T-helper 1 cell (primary cell): ENCODE measurements at regions not wholly inside any gene's neighbourhood (a gene's known extent, or its start where the extent isn't known, plus 50 kb on each side); places are given as distances from the start of the nearest gene placed in this dataset.
"Not testable (repeated sequence)": the region's sequence is repeated elsewhere in the genome, so short reads cannot be mapped to it uniquely, and the experiment has no call there.

Experiments
- DNase-seq, 5 donors: peaks; one replicate each; pipeline ENCODE4 v3.0.0-alpha.2; 2012 to 2020

DNA sequence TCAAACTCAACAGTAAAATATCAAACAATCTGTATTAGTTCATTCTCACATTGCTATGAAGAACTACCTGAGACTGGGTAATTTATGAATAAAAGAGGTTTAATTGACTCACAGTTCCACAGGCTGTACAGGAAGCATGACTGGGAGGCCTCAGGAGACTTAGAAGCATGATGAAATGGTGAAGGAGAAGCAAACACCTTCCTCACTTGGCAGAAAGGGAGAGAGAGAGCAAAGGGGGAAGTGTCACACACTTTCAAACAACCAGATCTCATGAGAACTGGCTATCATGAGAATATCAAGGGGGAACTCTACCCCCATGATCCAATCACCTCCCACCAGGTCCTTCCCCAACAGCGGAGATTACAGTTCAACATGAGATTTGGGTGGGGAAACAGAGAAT lies 198.5 kb upstream of the CRIM1 start:
- not testable (repeated sequence) for DNase-seq

DNA sequence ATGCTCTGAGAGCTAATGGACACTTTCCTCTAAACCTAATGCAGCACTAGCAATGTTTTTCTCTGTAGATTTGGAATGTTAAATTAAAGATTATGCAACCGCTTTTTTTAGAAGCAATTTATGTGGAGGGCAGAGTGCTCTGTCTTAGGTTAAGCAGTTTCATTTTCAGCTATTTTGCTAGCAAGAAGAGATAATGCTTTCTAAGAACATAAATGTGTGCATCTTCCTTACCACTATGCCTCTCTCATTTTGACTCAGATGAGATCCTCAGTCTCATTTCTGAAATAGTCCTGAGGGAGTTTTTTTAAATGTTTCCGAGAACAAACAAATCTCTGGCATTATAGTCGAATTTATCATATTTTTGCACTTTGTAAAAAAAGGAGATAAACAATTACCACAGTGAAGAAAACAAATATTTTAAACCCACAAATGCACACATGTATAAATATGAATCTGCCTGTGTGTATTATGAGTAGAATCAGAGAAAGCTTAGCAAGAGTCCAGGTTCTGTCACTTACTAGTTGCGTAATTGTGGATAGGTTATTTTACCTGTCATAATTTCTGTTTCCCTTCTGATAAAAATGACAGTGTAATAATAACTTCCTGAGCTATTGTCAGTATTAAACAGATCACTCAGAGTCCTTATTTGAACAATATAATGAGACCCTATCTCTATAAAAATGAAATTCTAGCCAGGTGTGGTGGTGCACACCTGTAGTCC lies 207.7 kb upstream of the CRIM1 start:
- peak in 1 of 5 donors; percentile 81 for DNase-seq

DNA sequence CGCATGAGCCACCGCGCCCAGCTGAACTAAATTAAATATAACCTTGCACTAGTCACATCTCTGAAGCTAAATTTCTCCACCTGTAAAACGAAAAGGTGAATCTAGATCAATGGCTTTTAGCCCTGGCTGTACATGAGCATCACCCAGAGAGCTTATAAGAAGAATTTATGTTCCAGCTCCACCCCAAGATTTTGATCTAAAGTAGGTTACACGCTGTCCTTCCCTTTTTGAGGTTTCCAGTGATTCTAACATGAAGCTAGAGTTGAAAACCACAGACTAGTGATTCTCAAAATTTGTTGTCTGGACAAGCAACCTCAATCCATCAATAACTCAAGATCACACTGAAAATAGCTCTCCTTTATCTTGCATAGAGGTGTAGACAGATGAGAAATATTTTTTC lies 208.8 kb upstream of the CRIM1 start:
- DNase-seq, result peak in 1 of 5 donors; percentile 61

DNA sequence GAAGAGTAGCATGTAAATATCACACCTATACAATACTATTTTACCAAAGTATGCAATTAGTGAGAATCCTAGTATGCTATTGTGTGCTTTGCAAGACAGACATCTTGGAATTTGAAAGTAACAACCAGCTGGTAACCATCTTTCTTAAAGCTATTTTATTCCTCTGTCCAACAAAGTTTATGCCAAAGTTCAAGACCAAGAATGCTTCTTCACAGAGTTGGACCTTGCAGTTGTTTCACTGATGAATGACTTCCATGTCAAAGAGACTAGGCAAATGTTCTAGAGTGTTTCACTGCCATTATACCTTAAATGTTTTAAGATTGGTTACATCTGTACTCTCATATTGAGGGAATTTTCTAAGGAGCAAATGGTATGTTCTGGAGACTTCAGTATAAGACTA lies 215.2 kb upstream of the CRIM1 start:
- DNase-seq, result no peak

DNA sequence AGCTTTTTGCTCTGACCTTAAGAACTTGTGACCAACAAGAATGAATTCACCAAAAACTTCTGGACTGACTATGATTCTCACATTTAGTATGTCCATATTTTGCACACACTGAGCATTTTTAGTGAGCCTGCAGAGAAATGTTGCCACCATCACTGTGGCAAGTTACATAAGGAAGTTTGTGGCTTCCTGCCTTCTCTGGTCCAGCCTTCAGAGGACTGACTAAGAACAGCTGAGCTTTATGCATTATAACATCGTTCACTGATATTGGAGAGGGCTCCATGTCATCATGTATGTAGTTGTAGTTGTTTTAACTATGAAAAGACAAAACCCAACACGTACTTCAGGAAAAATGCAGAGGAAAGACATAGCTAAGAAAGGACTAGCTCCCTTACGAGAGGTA lies 218.0 kb upstream of the CRIM1 start:
- DNase-seq, result peak in 1 of 5 donors; percentile 44

DNA sequence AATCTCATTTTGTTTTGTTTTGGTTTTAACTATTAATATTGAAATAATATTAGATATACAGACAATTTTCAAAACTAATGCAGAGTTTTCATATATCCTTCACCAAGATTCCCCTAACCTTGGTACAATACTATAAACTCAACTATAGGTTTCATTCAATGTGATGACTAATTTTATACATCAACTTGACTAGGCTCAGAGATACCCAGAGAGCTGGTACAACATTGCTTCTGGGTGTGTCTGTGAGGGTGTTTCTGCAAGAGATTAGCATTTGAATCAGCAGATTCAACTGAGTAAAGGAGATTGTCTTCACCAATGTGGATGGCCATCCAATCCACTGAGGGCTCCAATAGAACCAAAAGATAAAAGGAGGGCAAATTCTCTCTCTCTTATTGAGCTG lies 221.3 kb upstream of the CRIM1 start:
- DNase-seq, result no peak

DNA sequence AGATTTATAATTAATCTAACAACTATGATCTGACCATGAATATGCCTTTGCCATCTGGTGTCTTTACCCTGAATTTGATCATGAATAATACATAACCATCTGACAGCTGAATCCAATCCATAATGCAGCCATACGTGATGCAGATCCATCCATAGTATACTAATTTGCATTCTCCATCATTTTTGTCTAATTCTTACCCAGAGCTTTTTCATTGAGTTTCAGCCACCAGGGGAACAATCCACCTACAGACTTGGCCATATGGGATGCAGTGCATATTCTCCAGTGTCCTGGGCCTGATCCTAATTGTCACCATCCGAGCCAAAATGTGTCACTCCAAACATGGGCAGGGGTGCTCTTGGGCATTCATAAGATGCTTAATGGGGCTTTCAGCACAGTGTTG lies 227.2 kb upstream of the CRIM1 start:
- DNase-seq, result no peak

DNA sequence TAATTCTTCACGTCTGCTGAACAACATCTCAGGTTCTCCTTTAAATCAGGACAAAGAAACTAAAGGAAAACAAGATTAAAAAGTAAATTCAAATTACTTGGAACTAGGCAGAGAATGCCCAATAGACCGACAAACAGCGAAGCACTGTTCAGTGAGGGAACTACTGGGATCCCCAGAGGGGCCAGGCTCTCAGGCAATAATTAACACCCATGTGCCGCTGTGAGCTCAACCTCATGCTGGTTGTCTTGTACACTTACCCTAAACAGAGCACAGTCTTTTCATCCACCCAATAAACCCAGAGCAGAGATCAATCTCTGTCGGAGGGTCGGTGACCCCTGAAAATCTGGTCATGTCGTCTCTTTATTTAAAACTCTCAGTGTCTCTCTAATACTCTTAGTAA lies 229.9 kb upstream of the CRIM1 start:
- DNase-seq, result no peak

DNA sequence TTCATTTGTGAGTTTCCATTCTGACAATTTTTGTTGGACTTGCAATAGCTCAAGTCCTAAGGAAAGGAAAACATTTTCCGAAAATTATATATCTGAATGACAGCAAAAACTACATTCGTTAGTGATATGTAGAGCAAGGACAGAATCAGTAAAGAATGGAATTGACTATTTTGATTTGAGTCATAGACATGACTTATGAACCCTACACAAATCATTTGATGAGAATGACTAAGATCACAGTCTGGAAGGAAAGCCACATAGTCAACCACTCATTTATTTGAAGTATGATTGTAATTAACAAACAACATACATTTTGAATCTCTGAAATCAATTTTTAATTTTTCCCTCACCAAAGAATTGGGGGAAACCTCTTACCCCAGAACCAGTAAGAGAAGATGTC lies 231.6 kb upstream of the CRIM1 start:
- peak in 1 of 5 donors; percentile 15 for DNase-seq

DNA sequence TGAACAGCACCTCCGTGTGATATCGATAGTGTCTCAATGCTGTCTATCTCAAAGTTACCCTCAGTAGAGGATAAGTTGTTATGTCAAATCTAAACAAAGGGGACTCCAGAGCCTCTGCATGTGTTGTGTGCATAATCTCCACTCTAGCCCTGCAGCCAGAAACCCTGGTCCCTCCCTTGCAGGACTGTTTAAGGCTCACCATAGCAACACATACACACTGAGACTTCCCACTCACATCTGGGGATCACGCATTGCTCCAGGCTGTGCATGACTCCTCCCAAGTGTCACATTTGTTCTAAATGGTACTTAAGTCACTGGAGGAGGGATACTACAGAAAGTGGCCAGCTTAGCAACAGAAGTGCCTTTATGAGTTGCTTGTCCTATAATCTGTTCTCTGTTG lies 258.6 kb upstream of the CRIM1 start:
- no peak for DNase-seq

DNA sequence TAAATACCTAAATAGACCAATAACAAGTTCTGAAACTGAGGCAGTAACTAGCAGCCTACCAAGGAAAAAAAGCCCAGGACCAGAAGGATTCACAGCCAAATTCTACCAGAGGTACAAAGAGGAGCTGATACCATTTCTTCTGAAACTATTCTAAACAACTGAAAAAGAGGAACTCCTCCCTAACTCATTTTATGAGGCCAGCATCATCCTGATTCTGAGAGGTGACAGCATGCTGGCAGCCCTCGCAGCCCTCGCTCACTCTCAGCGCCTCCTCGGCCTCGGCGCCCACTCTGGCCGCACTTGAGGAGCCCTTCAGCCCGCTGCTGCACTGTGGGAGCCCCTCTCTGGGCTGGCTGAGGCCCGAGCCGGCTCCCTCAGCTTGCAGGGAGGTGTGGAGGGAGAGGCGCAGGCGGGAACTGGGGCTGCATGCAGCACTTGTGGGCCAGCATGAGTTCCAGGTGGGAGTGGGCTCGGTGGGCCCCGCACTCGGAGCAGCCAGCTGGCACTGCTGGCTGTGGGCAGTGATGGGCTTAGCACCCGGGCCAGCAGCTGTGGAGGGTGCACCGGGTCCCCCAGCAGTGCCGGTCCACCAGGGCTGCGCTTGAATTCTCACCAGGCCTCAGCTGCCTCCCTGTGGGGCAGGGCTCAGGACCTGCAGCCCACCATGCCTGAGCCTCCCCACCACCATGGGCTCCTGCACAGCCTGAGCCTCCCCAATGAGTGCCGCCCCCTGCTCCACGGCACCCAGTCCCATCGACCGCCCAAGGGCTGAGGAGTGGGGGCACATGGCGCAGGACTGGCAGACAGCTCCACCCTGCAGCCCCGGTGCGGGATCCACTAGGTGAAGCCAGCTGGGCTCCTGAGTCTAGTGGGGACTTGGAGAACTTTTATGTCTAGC lies 263.5 kb upstream of the CRIM1 start:
- not testable (repeated sequence) for DNase-seq

DNA sequence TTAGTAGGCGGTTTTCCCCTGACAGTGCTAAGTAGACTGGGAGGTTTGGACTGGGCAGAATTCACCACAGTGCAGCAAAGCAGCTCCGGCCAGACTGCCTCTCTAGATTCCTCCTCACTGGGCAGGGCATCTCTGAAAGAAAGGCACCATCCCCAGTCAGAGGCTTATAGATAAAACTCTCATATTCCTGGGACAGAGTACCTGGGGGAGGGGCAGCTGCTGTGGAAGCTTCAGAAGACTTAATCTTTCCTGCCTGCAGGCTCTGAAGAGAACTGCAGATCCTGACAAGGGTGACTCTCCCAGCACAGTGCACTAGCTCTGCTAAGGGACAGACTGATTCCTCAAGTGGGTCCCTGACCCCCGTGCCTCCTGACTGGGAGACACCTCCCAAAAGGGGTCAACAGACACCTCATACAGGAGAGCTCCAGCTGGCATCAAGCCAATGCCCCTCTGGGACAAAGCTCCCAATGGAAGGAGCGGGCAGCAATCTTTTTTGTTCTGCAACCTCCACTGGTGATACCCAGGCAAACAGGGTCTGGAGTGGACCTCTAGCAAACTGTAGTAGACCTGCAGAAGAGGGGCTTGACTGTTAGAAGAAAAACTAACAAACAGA lies 266.8 kb upstream of the CRIM1 start:
- no peak for DNase-seq

DNA sequence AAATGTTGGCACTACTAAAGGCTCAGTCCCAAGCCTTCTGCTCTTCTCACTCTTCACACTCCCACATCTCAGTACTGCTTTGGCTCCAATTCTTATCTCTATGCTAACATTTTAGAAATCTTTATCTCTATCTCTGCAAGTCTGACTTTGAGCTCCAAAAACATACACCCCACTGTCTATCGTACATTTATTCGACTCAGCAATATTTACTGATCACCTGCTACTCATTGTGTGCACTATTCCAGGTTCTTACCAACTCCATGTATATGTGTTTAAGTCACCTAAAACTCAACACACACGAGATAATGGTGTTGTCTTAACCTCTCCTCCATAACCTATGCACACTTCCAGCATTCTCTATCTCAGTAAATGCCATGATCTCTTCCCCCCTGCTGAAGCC lies 268.2 kb upstream of the CRIM1 start:
- no peak for DNase-seq

DNA sequence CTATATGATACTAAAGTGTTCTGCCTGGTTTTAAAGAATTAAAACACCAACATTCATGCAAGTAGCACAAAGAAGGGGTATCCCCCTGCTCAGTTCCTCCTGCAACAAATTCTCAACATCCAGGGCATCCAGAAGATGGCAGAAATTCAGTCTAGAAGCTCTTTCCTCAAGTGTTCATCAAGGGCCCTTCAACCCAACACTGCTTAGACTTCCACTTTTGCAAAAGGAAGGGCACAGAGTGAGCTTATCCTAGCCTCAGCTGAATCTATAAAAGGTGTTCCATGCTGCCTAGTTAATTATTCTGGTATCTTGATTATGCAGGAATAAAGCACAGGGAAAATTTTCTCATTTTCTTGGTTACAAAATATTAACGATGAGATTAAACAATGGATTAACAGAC lies 275.8 kb upstream of the CRIM1 start:
- DNase-seq, result no peak

DNA sequence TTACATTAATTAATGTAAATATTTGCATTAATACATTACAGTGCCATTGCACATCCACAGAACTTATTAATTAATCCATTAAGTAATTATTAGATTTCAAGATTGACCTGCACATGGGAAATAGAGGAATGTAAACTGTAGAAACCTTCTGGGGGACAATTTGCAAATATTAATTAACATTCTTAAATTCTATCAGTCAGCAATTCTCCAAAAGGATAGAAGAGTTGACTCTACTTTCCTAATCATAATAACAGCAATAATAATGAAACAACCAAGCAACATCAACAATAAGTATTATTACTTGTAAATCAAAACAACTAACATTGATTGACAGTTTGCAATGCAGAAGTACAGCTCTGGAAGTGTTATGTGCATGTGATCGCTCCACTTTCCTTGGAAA lies 281.6 kb upstream of the CRIM1 start:
- no peak for DNase-seq

DNA sequence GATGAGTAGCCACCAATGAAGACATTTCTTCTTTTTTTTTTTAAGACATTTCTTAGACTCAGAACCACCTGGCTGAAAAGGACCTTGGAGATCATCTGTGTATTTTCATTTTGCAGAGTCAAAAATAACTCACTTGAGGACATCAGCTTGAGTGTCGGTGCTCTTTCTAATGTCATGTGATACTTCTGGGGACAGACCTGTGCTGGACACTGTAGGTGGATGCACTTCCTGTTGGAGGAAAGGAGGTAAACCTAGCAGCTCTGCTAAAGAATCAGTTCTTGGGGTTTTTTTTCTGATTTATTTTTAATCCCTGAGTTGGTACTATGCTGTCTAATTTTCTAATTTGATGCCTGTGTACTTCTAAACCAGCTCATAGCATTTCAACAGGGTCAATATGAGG lies 283.9 kb upstream of the CRIM1 start:
- no peak for DNase-seq

DNA sequence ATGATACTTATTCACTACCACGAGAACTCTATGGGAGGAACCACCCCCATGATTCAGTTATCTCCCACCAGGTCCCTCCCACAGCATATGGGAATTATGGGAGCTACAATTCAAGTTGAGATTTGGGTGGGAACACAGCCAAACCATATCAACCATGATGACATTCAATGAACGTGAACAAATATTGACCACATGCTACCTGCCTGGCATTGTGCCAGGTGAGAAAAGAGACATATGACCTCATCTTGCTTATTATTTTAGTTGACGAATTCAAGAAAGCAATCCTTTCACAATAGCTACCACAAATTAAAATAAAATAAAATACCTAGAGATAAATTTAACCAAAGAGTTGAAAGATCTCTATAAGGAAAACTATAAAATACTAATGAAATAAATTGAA lies 286.5 kb upstream of the CRIM1 start:
- no peak for DNase-seq

DNA sequence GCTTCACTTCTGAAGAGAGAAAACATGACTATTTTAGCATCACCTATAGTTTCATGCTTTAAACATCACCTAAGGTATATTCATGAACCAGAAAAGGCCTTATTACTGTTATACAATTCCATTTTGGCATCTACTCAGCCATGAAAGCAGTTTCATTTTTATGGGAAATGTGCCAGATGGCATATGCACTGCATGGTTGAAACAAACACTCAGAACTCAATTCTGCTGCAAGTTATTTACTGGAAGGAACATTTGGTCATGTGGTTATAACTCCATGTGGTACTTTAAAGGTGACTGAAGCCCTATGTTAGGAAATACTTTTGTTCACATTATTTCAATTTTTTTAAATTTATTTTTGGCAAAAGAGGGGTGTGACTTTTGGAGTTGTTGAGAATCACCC lies 287.5 kb upstream of the CRIM1 start:
- DNase-seq, result no peak

DNA sequence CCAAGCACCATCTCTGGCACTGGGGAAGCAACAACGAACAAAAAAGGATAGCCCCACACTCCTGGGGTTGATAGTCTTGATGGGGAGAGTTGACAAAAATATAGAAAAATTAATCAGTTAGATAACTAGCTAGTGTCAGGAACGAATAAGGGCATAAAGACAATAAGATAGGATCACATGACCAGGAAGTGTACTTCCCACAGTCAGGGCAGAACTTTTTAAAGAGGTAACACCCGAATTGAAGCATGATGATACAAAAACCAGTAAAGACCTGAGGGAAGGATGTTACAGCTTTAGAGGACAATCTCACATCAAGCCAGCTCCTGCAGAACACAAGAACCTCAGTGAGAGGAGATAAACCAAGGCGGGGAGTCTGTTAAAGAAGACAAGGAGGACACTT lies 295.4 kb upstream of the CRIM1 start:
- no peak for DNase-seq

DNA sequence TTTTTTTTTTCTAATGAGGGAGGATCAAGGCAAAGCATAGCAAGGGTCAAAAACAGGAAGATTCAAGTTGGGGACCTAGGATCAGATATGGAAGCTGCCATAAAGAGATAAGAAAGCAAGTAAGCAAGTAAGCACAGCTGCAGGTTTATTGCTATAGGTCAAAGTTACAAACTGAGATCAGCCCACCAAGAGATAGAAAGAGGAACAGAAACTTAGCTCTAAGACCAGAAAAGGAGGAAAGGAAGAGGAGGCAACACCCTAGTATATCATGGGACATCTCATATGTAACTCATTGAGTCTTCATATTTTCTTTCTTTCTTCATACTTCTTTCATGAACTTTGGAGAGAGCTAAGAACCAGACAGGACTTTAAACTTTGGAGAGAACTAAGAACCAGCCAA lies 295.9 kb upstream of the CRIM1 start:
- DNase-seq, result no peak

DNA sequence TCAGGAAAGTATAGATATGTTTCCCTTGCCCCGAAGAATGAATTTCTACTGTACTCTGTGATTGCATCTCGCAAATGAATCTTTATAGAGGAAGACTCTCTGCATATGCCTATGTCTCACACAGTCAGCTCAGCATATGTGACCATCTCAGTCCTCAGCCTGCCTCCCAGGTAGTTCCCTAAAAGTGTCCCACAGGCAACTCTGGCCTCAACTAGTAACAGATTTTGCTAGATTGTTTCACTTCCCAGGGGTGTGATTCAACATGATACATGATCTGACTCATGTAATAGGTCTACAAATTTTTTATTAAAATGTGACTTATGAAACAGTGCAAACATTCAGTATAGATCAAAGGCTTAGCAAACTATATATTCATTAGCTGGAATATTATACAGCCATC lies 296.6 kb upstream of the CRIM1 start:
- DNase-seq, result no peak

DNA sequence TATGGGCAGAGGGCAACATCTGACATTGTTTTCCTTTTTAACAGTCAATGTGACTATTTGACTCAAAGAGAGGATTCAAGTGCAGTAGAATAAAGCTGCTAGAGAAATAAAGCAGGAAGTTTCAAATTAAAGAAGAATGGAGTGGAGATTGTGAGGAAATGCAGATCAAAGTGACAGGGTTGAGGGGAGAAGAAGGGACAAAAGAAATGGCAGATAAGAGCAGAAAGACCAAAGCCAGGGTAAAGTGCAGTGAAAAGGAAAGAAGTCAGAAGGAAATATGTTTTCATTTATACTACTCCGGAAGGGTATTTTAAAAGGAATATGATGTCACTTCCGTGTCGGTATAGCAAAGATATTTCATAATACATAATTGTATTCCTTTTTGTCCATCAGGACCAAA lies 297.5 kb upstream of the CRIM1 start:
- DNase-seq, result no peak

DNA sequence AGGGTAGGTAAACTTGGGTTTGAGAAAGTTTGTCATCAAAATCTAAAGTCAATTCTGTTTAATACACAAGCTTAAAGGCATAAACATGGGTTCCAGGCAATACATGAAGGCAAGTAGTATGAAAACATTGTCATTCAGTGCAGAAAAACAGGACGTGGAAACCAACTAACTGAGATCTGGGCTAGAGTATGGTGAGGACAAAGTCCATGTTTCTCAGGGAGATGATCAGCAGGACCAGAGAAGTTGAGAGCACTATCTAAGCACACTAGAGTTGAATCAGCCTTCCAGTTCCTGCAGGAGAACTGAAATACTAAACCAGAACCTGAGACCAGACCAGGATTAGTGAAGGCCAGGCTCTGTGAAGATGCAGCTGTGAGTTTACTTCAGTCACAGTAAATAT lies 302.8 kb upstream of the CRIM1 start:
- DNase-seq, result no peak

DNA sequence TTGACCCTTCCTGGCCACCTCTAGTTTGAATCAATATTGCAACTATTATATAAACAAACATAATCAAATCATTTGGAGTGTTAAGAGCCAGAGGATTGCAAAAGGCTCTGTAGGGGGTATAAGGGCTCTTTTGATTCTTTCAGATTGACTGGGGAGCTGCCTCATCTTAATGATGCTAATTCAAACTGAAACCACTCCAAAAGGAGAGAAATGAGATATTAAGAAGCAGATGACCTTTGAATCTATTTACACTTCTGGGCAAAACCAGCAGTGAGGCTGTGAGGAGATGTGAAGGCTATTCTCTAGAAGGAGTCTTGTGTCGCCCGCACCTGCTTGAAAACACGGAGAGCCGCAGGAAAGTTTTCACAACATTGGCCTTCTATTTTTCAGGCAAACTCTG lies 311.2 kb upstream of the CRIM1 start:
- no peak for DNase-seq
